Neural cell (in vitro differentiated cells): ENCODE measurements at regions not wholly inside any gene's neighbourhood (a gene's known extent, or its start where the extent isn't known, plus 50 kb on each side); places are given as distances from the start of the nearest gene placed in this dataset.

Source experiments
- H2AFZ ChIP-seq: fragments of 200-600, 300-800 bp; sonication (generic), shearing (Covaris generic); 2 replicates; pipeline ENCODE4 v1.6.0; 2014; ENCODE audit warnings: low read depth, mild to moderate bottlenecking, antibody characterized with exemption, low read length, moderate library complexity
- H3F3A ChIP-seq: fragments of 200-600 bp; shearing (Covaris generic); 2 replicates; pipeline ENCODE4 v1.6.1; 2016; ENCODE audit warnings: mild to moderate bottlenecking, moderate library complexity, mixed read lengths, antibody characterized with exemption, low read length; ENCODE audit not compliant: insufficient read depth, poor library complexity, severe bottlenecking
- H3K27ac ChIP-seq: fragments of 200-600, 300-800 bp; sonication (generic), shearing (Covaris generic); 2 replicates; pipeline ENCODE4 v1.5.1; 2014; ENCODE audit warnings: mild to moderate bottlenecking, low read length, moderate library complexity
- H3K27me3 ChIP-seq: fragments of 300-800, 200-600 bp; sonication (generic), shearing (Covaris generic); 2 replicates; pipeline ENCODE4 v1.6.0; 2014; ENCODE audit warnings: mild to moderate bottlenecking, low read depth, low read length, moderate library complexity; ENCODE audit not compliant: insufficient read depth
- H3K36me3 ChIP-seq: fragments of 300-800, 200-600 bp; sonication (generic), shearing (Covaris generic); 2 replicates; pipeline ENCODE4 v1.5.1; 2014; ENCODE audit warnings: mild to moderate bottlenecking, antibody characterized with exemption, low read length, moderate library complexity; ENCODE audit not compliant: insufficient read depth
- H3K4me2 ChIP-seq: fragments of 300-800, 200-600 bp; sonication (generic), shearing (Covaris generic); 2 replicates; pipeline ENCODE4 v1.6.0; 2014; ENCODE audit warnings: mild to moderate bottlenecking, low read length
- H3K4me3 ChIP-seq: fragments of 300-800, 200-600 bp; sonication (generic), shearing (Covaris generic); 2 replicates; pipeline ENCODE4 v1.5.1; 2014; ENCODE audit warnings: mild to moderate bottlenecking, low read length, moderate library complexity
- H3K79me2 ChIP-seq: fragments of 200-600 bp; shearing (Covaris generic); replicated peaks from 2 replicates; pipeline ENCODE4 v1.6.0; 2014; ENCODE audit warnings: mild to moderate bottlenecking, low read length, moderate library complexity; ENCODE audit not compliant: insufficient read depth
- H3K9ac ChIP-seq: fragments of 300-800, 200-600 bp; sonication (generic), shearing (Covaris generic); 2 replicates; pipeline ENCODE4 v1.6.1; 2016; ENCODE audit warnings: mild to moderate bottlenecking, low read length, mixed read lengths
- H3K9me2 ChIP-seq: fragments of 200-600 bp; shearing (Covaris generic); 2 replicates; pipeline ENCODE4 v1.6.1; 2016; ENCODE audit warnings: mild to moderate bottlenecking, low read length, mixed read lengths; ENCODE audit not compliant: insufficient read depth
- H3K9me3 ChIP-seq: fragments of 200-600, 300-800 bp; sonication (generic), shearing (Covaris generic); 2 replicates; pipeline ENCODE4 v1.6.1; 2016; ENCODE audit warnings: mild to moderate bottlenecking, mixed run types, low read length, moderate library complexity, mixed read lengths
- H4K20me1 ChIP-seq: fragments of 200-600 bp; shearing (Covaris generic); 2 replicates; pipeline ENCODE4 v1.6.1; 2016; ENCODE audit warnings: mild to moderate bottlenecking, mixed run types; ENCODE audit not compliant: insufficient read depth
- CTCF ChIP-seq: fragments of 450-650 bp; IDR thresholded peaks from 2 replicates; pipeline ENCODE4 v1.5.1; 2014; ENCODE audit warnings: antibody characterized with exemption, mild to moderate bottlenecking, moderate library complexity; ENCODE audit not compliant: poor library complexity, severe bottlenecking
- EP300 ChIP-seq: fragments of 450-650 bp; conservative IDR thresholded peaks from 2 replicates; pipeline ENCODE4 v1.6.1; 2014; ENCODE audit warnings: antibody characterized with exemption, mild to moderate bottlenecking, moderate library complexity; ENCODE audit not compliant: poor library complexity, severe bottlenecking
- EZH2 ChIP-seq: fragments of 200-600, 300-800 bp; shearing (Covaris generic), sonication (generic); IDR thresholded peaks from 2 replicates; pipeline ENCODE4 v1.6.1; 2014; ENCODE audit warnings: antibody characterized with exemption, low read length, borderline replicate concordance, mild to moderate bottlenecking; ENCODE audit not compliant: insufficient read depth, poor library complexity, severe bottlenecking
- MXI1 ChIP-seq: fragments of 450-650 bp; conservative IDR thresholded peaks from 2 replicates; pipeline ENCODE4 v1.6.1; 2014; ENCODE audit warnings: antibody characterized with exemption, mild to moderate bottlenecking; ENCODE audit not compliant: poor library complexity, severe bottlenecking
- POLR2AphosphoS5 ChIP-seq: IDR thresholded peaks from 2 replicates; pipeline ENCODE4 v1.6.1; 2012
- RAD21 ChIP-seq: fragments of 450-650 bp; conservative IDR thresholded peaks from 2 replicates; pipeline ENCODE4 v1.6.1; 2014; ENCODE audit warnings: antibody characterized with exemption, mild to moderate bottlenecking, moderate library complexity
- REST ChIP-seq: IDR thresholded peaks from 2 replicates; pipeline ENCODE4 v1.6.1; 2012; ENCODE audit warnings: borderline replicate concordance
- SMC3 ChIP-seq: fragments of 450-650 bp; conservative IDR thresholded peaks from 2 replicates; pipeline ENCODE4 v1.6.1; 2014; ENCODE audit warnings: antibody characterized with exemption, mild to moderate bottlenecking, moderate library complexity; ENCODE audit not compliant: poor library complexity
- TAF1 ChIP-seq: IDR thresholded peaks from 2 replicates; pipeline ENCODE4 v1.6.1; 2012; ENCODE audit warnings: low read depth

- TF ChIP-seq EP300 (no peak), RAD21 (peak; percentile 84), CTCF (peak; percentile 78), POLR2AphosphoS5 (no peak), MXI1 (no peak), SMC3 (peak; percentile 85), TAF1 (no peak), REST (no peak), EZH2 (no peak)
- Histone ChIP-seq H4K20me1 (no peaks in the 10 kb centered on the region), H3K9me3 (no peaks in the 10 kb centered on the region), H3K4me2 (no peak overlapping the region), H3K27me3 (no peaks in the 10 kb centered on the region), H3K9ac (no peak overlapping the region), H3K36me3 (no peaks in the 10 kb centered on the region), H3F3A (no peaks in the 10 kb centered on the region), H3K4me3 (no peak overlapping the region), H3K9me2 (no peaks in the 10 kb centered on the region), H3K79me2 (no peaks in the 10 kb centered on the region), H2AFZ (no peak overlapping the region), H3K27ac (no peak overlapping the region)
These were observed 383.2 kb upstream of the SGCD start for GRCh38 chr5:155943516-155944407.

DNA sequence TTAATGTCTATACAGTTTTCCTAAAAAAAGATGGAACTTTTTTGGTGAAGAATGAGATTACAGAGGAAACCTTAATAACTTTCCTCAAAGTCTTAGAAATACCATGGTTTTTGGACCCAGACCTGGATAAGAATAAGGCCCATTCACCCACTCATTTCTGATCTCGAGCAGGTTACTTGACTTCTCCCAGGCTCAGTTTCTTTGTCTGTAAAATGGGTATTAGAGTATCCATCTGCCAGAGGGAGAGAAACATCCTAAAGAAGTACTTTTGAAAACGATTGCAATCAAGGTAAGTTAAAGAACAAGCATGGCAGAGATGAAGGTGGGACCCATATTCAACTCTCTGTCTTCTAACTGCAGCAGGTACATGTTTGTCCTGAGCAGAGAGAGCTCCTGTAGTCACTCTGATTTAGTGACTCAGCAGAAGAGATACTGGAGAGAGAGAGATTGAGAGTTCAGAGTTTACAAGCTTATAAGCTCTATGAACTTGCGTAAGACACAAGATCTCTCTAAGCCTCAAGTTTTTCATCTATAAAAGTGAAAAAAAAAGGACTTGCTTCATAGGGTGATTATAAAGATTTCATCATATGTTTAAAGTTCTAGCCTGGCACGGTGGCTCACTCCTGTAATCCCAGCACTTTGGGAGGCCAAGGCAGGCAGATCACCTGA lies 379.4 kb upstream of the SGCD start:
- no peaks in the 10 kb centered on the region for H3K9me3 ChIP-seq
- no peaks in the 10 kb centered on the region for H3K27me3 ChIP-seq
- H3K36me3 ChIP-seq = no peaks in the 10 kb centered on the region
- TF ChIP-seq POLR2AphosphoS5 (no peak), MXI1 (no peak), CTCF (no peak), SMC3 (no peak), REST (no peak), EP300 (no peak), RAD21 (no peak), TAF1 (no peak), EZH2 (no peak)
- no peak overlapping the region for H3K4me3 ChIP-seq
- no peaks in the 10 kb centered on the region for H3K9me2 ChIP-seq
- peaks cover 5% of the 10 kb centered on the region for H3F3A ChIP-seq
- no peak overlapping the region for H3K9ac ChIP-seq
- H3K27ac ChIP-seq = no peak overlapping the region
- no peak overlapping the region for H2AFZ ChIP-seq
- no peak overlapping the region for H3K4me2 ChIP-seq
- no peaks in the 10 kb centered on the region for H3K79me2 ChIP-seq
- H4K20me1 ChIP-seq = no peaks in the 10 kb centered on the region
